Neural cell (in vitro differentiated cells): ENCODE measurements at regions not wholly inside any gene's neighbourhood (a gene's known extent, or its start where the extent isn't known, plus 50 kb on each side); places are given as distances from the start of the nearest gene placed in this dataset.

ENCODE experiments used
- H2AFZ ChIP-seq: fragments of 200-600, 300-800 bp; sonication (generic), shearing (Covaris generic); 2 replicates; pipeline ENCODE4 v1.6.0; 2014; ENCODE audit warnings: low read depth, mild to moderate bottlenecking, antibody characterized with exemption, low read length, moderate library complexity
- H3F3A ChIP-seq: fragments of 200-600 bp; shearing (Covaris generic); 2 replicates; pipeline ENCODE4 v1.6.1; 2016; ENCODE audit warnings: mild to moderate bottlenecking, moderate library complexity, mixed read lengths, antibody characterized with exemption, low read length; ENCODE audit not compliant: insufficient read depth, poor library complexity, severe bottlenecking
- H3K27ac ChIP-seq: fragments of 200-600, 300-800 bp; sonication (generic), shearing (Covaris generic); 2 replicates; pipeline ENCODE4 v1.5.1; 2014; ENCODE audit warnings: mild to moderate bottlenecking, low read length, moderate library complexity
- H3K27me3 ChIP-seq: fragments of 300-800, 200-600 bp; sonication (generic), shearing (Covaris generic); 2 replicates; pipeline ENCODE4 v1.6.0; 2014; ENCODE audit warnings: mild to moderate bottlenecking, low read depth, low read length, moderate library complexity; ENCODE audit not compliant: insufficient read depth
- H3K36me3 ChIP-seq: fragments of 300-800, 200-600 bp; sonication (generic), shearing (Covaris generic); 2 replicates; pipeline ENCODE4 v1.5.1; 2014; ENCODE audit warnings: mild to moderate bottlenecking, antibody characterized with exemption, low read length, moderate library complexity; ENCODE audit not compliant: insufficient read depth
- H3K4me2 ChIP-seq: fragments of 300-800, 200-600 bp; sonication (generic), shearing (Covaris generic); 2 replicates; pipeline ENCODE4 v1.6.0; 2014; ENCODE audit warnings: mild to moderate bottlenecking, low read length
- H3K4me3 ChIP-seq: fragments of 300-800, 200-600 bp; sonication (generic), shearing (Covaris generic); 2 replicates; pipeline ENCODE4 v1.5.1; 2014; ENCODE audit warnings: mild to moderate bottlenecking, low read length, moderate library complexity
- H3K79me2 ChIP-seq: fragments of 200-600 bp; shearing (Covaris generic); replicated peaks from 2 replicates; pipeline ENCODE4 v1.6.0; 2014; ENCODE audit warnings: mild to moderate bottlenecking, low read length, moderate library complexity; ENCODE audit not compliant: insufficient read depth
- H3K9ac ChIP-seq: fragments of 300-800, 200-600 bp; sonication (generic), shearing (Covaris generic); 2 replicates; pipeline ENCODE4 v1.6.1; 2016; ENCODE audit warnings: mild to moderate bottlenecking, low read length, mixed read lengths
- H3K9me2 ChIP-seq: fragments of 200-600 bp; shearing (Covaris generic); 2 replicates; pipeline ENCODE4 v1.6.1; 2016; ENCODE audit warnings: mild to moderate bottlenecking, low read length, mixed read lengths; ENCODE audit not compliant: insufficient read depth
- H3K9me3 ChIP-seq: fragments of 200-600, 300-800 bp; sonication (generic), shearing (Covaris generic); 2 replicates; pipeline ENCODE4 v1.6.1; 2016; ENCODE audit warnings: mild to moderate bottlenecking, mixed run types, low read length, moderate library complexity, mixed read lengths
- H4K20me1 ChIP-seq: fragments of 200-600 bp; shearing (Covaris generic); 2 replicates; pipeline ENCODE4 v1.6.1; 2016; ENCODE audit warnings: mild to moderate bottlenecking, mixed run types; ENCODE audit not compliant: insufficient read depth
- EP300 ChIP-seq: fragments of 450-650 bp; conservative IDR thresholded peaks from 2 replicates; pipeline ENCODE4 v1.6.1; 2014; ENCODE audit warnings: antibody characterized with exemption, mild to moderate bottlenecking, moderate library complexity; ENCODE audit not compliant: poor library complexity, severe bottlenecking
- EZH2 ChIP-seq: fragments of 200-600, 300-800 bp; shearing (Covaris generic), sonication (generic); IDR thresholded peaks from 2 replicates; pipeline ENCODE4 v1.6.1; 2014; ENCODE audit warnings: antibody characterized with exemption, low read length, borderline replicate concordance, mild to moderate bottlenecking; ENCODE audit not compliant: insufficient read depth, poor library complexity, severe bottlenecking
- MXI1 ChIP-seq: fragments of 450-650 bp; conservative IDR thresholded peaks from 2 replicates; pipeline ENCODE4 v1.6.1; 2014; ENCODE audit warnings: antibody characterized with exemption, mild to moderate bottlenecking; ENCODE audit not compliant: poor library complexity, severe bottlenecking
- POLR2AphosphoS5 ChIP-seq: IDR thresholded peaks from 2 replicates; pipeline ENCODE4 v1.6.1; 2012
- RAD21 ChIP-seq: fragments of 450-650 bp; conservative IDR thresholded peaks from 2 replicates; pipeline ENCODE4 v1.6.1; 2014; ENCODE audit warnings: antibody characterized with exemption, mild to moderate bottlenecking, moderate library complexity
- SMC3 ChIP-seq: fragments of 450-650 bp; conservative IDR thresholded peaks from 2 replicates; pipeline ENCODE4 v1.6.1; 2014; ENCODE audit warnings: antibody characterized with exemption, mild to moderate bottlenecking, moderate library complexity; ENCODE audit not compliant: poor library complexity
- TAF1 ChIP-seq: IDR thresholded peaks from 2 replicates; pipeline ENCODE4 v1.6.1; 2012; ENCODE audit warnings: low read depth
- TF ChIP-seq, protein P1 (sequence below): IDR thresholded peaks from 2 replicates; pipeline ENCODE4 v1.6.1; 2012; ENCODE audit warnings: borderline replicate concordance
- TF ChIP-seq, protein P2 (sequence below): fragments of 450-650 bp; IDR thresholded peaks from 2 replicates; pipeline ENCODE4 v1.5.1; 2014; ENCODE audit warnings: antibody characterized with exemption, mild to moderate bottlenecking, moderate library complexity; ENCODE audit not compliant: poor library complexity, severe bottlenecking

DNA sequence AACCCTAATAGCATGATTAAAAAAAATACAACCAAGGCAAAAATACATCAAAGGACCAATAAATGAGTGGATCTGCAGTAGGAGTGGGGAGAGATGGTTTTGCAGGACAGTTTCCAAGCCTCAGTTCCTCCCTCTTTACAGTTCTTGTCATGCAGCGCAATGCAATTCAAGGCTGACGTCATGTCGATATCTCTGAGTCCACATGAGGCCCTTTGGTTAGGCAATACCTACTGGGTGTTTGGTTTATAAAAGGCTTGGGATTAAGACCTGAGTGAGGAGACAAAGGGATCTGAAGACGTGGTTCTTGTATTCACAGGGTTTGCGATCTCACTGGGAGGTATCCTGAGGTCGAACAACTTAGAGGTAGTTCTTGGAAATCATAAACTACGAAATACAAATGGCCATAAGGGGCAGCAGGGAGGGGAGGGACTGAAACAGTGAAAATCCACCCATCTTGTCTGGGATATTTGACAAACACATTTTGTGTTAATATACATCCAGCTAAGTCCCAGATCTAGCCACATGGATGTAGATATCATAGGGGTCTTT is 441.0 kb downstream of the FUT8 start:
- no peaks in the 10 kb centered on the region for H3K27me3 ChIP-seq
- no peak overlapping the region for H3K4me3 ChIP-seq
- H4K20me1 ChIP-seq: no peaks in the 10 kb centered on the region
- no peak overlapping the region for H2AFZ ChIP-seq
- H3K27ac ChIP-seq: no peak overlapping the region
- no peaks in the 10 kb centered on the region for H3K36me3 ChIP-seq
- no peaks in the 10 kb centered on the region for H3K79me2 ChIP-seq
- H3F3A ChIP-seq: no peaks in the 10 kb centered on the region
- no peak overlapping the region for H3K9ac ChIP-seq
- TF ChIP-seq SMC3 (no peak), MXI1 (no peak), POLR2AphosphoS5 (no peak), TAF1 (no peak), RAD21 (no peak), EZH2 (no peak), EP300 (no peak)
- TF ChIP-seq, protein P1, sequence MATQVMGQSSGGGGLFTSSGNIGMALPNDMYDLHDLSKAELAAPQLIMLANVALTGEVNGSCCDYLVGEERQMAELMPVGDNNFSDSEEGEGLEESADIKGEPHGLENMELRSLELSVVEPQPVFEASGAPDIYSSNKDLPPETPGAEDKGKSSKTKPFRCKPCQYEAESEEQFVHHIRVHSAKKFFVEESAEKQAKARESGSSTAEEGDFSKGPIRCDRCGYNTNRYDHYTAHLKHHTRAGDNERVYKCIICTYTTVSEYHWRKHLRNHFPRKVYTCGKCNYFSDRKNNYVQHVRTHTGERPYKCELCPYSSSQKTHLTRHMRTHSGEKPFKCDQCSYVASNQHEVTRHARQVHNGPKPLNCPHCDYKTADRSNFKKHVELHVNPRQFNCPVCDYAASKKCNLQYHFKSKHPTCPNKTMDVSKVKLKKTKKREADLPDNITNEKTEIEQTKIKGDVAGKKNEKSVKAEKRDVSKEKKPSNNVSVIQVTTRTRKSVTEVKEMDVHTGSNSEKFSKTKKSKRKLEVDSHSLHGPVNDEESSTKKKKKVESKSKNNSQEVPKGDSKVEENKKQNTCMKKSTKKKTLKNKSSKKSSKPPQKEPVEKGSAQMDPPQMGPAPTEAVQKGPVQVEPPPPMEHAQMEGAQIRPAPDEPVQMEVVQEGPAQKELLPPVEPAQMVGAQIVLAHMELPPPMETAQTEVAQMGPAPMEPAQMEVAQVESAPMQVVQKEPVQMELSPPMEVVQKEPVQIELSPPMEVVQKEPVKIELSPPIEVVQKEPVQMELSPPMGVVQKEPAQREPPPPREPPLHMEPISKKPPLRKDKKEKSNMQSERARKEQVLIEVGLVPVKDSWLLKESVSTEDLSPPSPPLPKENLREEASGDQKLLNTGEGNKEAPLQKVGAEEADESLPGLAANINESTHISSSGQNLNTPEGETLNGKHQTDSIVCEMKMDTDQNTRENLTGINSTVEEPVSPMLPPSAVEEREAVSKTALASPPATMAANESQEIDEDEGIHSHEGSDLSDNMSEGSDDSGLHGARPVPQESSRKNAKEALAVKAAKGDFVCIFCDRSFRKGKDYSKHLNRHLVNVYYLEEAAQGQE: no peak
- TF ChIP-seq, protein P2, sequence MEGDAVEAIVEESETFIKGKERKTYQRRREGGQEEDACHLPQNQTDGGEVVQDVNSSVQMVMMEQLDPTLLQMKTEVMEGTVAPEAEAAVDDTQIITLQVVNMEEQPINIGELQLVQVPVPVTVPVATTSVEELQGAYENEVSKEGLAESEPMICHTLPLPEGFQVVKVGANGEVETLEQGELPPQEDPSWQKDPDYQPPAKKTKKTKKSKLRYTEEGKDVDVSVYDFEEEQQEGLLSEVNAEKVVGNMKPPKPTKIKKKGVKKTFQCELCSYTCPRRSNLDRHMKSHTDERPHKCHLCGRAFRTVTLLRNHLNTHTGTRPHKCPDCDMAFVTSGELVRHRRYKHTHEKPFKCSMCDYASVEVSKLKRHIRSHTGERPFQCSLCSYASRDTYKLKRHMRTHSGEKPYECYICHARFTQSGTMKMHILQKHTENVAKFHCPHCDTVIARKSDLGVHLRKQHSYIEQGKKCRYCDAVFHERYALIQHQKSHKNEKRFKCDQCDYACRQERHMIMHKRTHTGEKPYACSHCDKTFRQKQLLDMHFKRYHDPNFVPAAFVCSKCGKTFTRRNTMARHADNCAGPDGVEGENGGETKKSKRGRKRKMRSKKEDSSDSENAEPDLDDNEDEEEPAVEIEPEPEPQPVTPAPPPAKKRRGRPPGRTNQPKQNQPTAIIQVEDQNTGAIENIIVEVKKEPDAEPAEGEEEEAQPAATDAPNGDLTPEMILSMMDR: no peak
- H3K9me3 ChIP-seq: no peaks in the 10 kb centered on the region
- H3K4me2 ChIP-seq: no peak overlapping the region
- H3K9me2 ChIP-seq: no peaks in the 10 kb centered on the region

DNA sequence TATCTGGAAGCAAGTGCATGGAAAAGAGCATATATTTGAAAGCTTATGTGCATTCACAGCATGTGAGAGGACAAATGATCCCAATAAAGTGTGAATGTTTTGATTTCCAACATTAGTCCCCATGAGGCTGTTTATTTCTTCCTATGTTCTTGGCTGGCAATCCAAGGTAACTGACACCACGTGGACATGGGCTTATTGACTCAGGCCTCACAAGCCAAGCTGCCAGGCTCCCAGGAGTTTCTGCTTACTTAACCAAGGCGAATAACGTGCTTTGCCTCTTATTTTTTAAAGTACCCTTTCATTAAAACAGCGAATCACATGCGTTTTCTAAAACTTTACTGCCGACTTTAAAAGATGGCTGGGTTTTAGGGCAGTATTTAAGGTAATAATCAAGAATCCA is 441.7 kb downstream of the FUT8 start:
- Histone ChIP-seq H3K4me2 (no peak overlapping the region), H3K27me3 (no peaks in the 10 kb centered on the region), H3K9me2 (no peaks in the 10 kb centered on the region), H3K9me3 (no peaks in the 10 kb centered on the region), H3K9ac (no peak overlapping the region), H3K79me2 (no peaks in the 10 kb centered on the region), H2AFZ (no peak overlapping the region), H3F3A (no peaks in the 10 kb centered on the region), H3K4me3 (no peak overlapping the region), H3K27ac (no peak overlapping the region), H3K36me3 (no peaks in the 10 kb centered on the region), H4K20me1 (no peaks in the 10 kb centered on the region)
- TF ChIP-seq RAD21: no peak
